OCI-LY3 (cell line): ENCODE measurements at regions not wholly inside any gene's neighbourhood (a gene's known extent, or its start where the extent isn't known, plus 50 kb on each side); places are given as distances from the start of the nearest gene placed in this dataset.

Experiments
- H2AFZ ChIP-seq: fragments of 200-600, 300-600 bp; shearing (Covaris generic); 2 replicates; pipeline ENCODE4 v1.6.0; 2014; ENCODE audit warnings: antibody characterized with exemption, low read depth, low read length
- H3K27ac ChIP-seq: fragments of 200-600, 300-600 bp; sonication (generic); 2 replicates; pipeline ENCODE4 v1.5.1; 2014; ENCODE audit warnings: mild to moderate bottlenecking, low read length, moderate library complexity, mixed read lengths
- H3K27me3 ChIP-seq: fragments of 200-600, 300-600 bp; sonication (generic); 2 replicates; pipeline ENCODE4 v1.6.1; 2014; ENCODE audit warnings: low read depth, low read length, mixed read lengths
- H3K36me3 ChIP-seq: fragments of 200-600, 300-600 bp; sonication (generic); replicated peaks from 2 replicates; pipeline ENCODE3; 2014; ENCODE audit warnings: low read depth, low read length, mixed read lengths
- H3K4me1 ChIP-seq: fragments of 300-600, 200-600 bp; sonication (generic); 2 replicates; pipeline ENCODE4 v1.6.1; 2014; ENCODE audit warnings: low read length, mixed read lengths
- H3K4me2 ChIP-seq: fragments of 200-600, 300-600 bp; sonication (generic); 2 replicates; pipeline ENCODE4 v1.6.1; 2014; ENCODE audit warnings: low read length, mixed read lengths
- H3K4me3 ChIP-seq: fragments of 300-600, 200-600 bp; sonication (generic); 2 replicates; pipeline ENCODE4 v1.5.1; 2014; ENCODE audit warnings: antibody characterized with exemption, mild to moderate bottlenecking, low read length, moderate library complexity
- H3K79me2 ChIP-seq: fragments of 300-600, 200-600 bp; shearing (Covaris generic); 2 replicates; pipeline ENCODE4 v1.6.1; 2014; ENCODE audit warnings: mild to moderate bottlenecking, low read length, mixed read lengths
- H3K9ac ChIP-seq: fragments of 300-600, 200-600 bp; shearing (Covaris generic); 2 replicates; pipeline ENCODE4 v1.6.0; 2014; ENCODE audit warnings: mild to moderate bottlenecking, low read length, moderate library complexity
- H3K9me3 ChIP-seq: fragments of 200-600, 300-600 bp; shearing (Covaris generic); 2 replicates; pipeline ENCODE4 v1.6.1; 2014; ENCODE audit warnings: low read length, mixed read lengths; ENCODE audit not compliant: insufficient read depth
- H4K20me1 ChIP-seq: fragments of 200-600, 300-600 bp; sonication (generic); 2 replicates; pipeline ENCODE4 v1.6.1; 2016; ENCODE audit warnings: low read length, mixed read lengths; ENCODE audit not compliant: insufficient read depth
- EZH2phosphoT487 ChIP-seq: fragments of 200-600 bp; shearing (Covaris generic); IDR thresholded peaks from 2 replicates; pipeline ENCODE4 v1.6.1; 2018; ENCODE audit warnings: antibody characterized with exemption, mixed run types, low read depth
- TF ChIP-seq, protein P1 (sequence below): fragments of 200-600, 300-600 bp; sonication (generic); IDR thresholded peaks from 2 replicates; pipeline ENCODE4 v1.5.1; 2014; ENCODE audit warnings: antibody characterized with exemption, low read length, low read depth

DNA sequence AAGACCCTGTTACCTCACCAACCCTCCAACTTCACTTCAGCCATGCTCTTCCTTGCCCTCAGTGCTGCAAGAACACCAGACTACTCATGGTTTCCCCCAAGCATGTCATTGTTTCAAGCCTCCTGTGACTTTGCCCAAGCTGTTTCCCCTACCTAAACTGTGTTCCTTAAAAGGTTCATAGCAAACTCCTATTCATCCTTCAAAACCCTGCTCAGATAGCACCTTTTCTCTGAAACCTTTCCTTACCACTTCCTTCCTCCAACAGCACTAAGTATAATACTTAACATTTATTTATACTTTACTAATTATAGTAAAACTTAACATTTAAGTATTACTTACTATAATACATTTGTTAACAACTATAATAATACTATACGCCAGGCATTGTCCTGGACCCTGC, 136.2 kb downstream of the CCT6B start:
- no peaks in the 10 kb centered on the region for H3K79me2 ChIP-seq
- no peak overlapping the region for H3K4me2 ChIP-seq
- H4K20me1 ChIP-seq: no peaks in the 10 kb centered on the region
- H3K27me3 ChIP-seq: peaks cover 36% of the 10 kb centered on the region
- H3K9ac ChIP-seq: no peak overlapping the region
- H3K4me1 ChIP-seq: no peaks in the 10 kb centered on the region
- H3K9me3 ChIP-seq: no peaks in the 10 kb centered on the region
- no peaks in the 10 kb centered on the region for H3K36me3 ChIP-seq
- TF ChIP-seq EZH2phosphoT487: no peak
- no peak overlapping the region for H3K4me3 ChIP-seq
- H3K27ac ChIP-seq: no peak overlapping the region
- no peak overlapping the region for H2AFZ ChIP-seq

DNA sequence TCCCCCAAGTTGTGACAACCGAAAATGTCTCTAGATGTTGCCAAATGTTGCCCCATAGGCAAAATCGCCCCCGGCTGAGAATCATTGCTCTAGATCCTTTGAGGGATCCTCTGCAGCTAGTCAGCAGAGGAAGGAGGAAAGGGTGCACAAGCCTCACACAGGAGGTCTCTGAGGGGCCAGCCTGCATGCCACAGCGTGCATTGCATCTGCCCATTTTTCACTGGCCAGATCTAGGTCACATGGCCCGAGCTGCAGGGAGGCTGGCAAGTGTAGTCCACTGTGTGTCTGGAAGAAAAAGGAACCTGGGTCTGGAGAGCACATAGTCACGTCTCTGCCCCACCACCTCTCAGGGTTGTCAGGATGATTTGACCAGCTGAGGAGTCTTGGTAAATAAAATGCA, 138.2 kb downstream of the CCT6B start:
- no peaks in the 10 kb centered on the region for H3K79me2 ChIP-seq
- H3K4me2 ChIP-seq: no peak overlapping the region
- TF ChIP-seq, protein P1, sequence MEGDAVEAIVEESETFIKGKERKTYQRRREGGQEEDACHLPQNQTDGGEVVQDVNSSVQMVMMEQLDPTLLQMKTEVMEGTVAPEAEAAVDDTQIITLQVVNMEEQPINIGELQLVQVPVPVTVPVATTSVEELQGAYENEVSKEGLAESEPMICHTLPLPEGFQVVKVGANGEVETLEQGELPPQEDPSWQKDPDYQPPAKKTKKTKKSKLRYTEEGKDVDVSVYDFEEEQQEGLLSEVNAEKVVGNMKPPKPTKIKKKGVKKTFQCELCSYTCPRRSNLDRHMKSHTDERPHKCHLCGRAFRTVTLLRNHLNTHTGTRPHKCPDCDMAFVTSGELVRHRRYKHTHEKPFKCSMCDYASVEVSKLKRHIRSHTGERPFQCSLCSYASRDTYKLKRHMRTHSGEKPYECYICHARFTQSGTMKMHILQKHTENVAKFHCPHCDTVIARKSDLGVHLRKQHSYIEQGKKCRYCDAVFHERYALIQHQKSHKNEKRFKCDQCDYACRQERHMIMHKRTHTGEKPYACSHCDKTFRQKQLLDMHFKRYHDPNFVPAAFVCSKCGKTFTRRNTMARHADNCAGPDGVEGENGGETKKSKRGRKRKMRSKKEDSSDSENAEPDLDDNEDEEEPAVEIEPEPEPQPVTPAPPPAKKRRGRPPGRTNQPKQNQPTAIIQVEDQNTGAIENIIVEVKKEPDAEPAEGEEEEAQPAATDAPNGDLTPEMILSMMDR: no peak
- no peak for TF ChIP-seq EZH2phosphoT487
- no peak overlapping the region for H3K4me3 ChIP-seq
- no peak overlapping the region for H3K27ac ChIP-seq
- no peak overlapping the region for H2AFZ ChIP-seq
- H4K20me1 ChIP-seq: no peaks in the 10 kb centered on the region
- no peaks in the 10 kb centered on the region for H3K4me1 ChIP-seq
- no peaks in the 10 kb centered on the region for H3K9me3 ChIP-seq
- H3K27me3 ChIP-seq: peaks cover 28% of the 10 kb centered on the region
- no peak overlapping the region for H3K9ac ChIP-seq
- H3K36me3 ChIP-seq: no peaks in the 10 kb centered on the region

DNA sequence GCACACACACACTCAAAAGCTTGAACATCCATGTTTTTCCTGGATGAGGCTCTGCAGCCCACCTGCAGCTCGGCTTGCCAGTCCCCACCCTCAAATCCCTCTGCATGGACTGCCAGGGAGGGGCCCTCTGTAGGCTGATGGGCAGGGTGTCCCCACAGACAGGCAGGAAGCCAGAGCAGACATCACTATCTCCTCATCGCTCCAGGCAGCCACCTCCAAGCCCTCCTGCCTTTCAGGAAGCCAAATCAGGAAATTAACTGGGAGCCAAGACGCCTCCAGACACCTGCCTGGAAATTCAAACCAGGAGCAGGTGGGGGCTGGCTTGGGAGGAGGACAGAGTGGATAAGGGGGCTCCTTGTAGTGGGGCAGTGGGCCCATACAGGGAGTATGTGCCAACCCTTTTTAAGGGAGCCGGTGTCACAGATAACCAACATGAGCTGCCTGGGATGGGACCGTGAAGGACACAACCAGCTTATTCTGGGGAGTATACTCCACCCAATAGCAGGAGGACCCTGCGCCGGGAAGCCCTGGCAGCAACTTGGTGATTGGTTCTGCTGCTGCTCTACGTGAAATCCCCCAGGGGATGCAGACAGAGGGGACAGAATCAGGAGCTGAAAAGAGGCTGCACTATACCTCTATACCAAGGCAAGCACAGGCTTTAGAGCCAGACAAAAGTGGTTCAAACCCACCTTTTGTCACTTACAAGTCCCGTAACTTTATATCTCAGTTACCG, 139.1 kb downstream of the CCT6B start:
- no peak overlapping the region for H3K4me3 ChIP-seq
- H3K9me3 ChIP-seq: no peaks in the 10 kb centered on the region
- H3K27me3 ChIP-seq: peaks cover 28% of the 10 kb centered on the region
- no peak overlapping the region for H3K27ac ChIP-seq
- no peaks in the 10 kb centered on the region for H4K20me1 ChIP-seq
- no peak overlapping the region for H2AFZ ChIP-seq
- no peaks in the 10 kb centered on the region for H3K4me1 ChIP-seq
- TF ChIP-seq, protein P1: no peak
- no peak for TF ChIP-seq EZH2phosphoT487
- H3K4me2 ChIP-seq: no peak overlapping the region
- no peaks in the 10 kb centered on the region for H3K36me3 ChIP-seq
- H3K79me2 ChIP-seq: no peaks in the 10 kb centered on the region
- H3K9ac ChIP-seq: no peak overlapping the region

DNA sequence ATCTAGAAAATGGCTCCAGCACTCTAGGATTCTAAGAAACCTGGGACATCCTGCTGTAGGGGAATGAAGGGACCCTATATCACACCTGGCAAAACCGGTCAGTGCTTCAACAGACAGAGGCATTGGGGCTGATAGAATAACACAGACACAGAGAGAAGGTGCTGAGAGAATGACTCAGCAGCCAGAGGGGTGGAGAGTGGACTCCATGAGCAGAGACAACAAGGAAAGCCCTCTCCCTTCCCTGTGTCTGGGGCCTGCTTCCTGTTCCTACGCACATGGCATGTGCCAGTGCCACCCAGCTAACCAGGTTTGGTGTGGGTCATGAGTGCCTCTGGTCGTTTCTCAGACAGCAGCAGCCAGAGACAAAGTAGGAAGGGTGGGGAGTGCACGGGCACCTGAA, 140.3 kb downstream of the CCT6B start:
- Histone ChIP-seq H3K4me2 (no peak overlapping the region), H3K9me3 (no peaks in the 10 kb centered on the region), H2AFZ (no peak overlapping the region), H3K9ac (no peak overlapping the region), H3K36me3 (no peaks in the 10 kb centered on the region), H3K4me1 (no peaks in the 10 kb centered on the region), H3K4me3 (no peak overlapping the region), H4K20me1 (no peaks in the 10 kb centered on the region), H3K27ac (no peak overlapping the region), H3K79me2 (no peaks in the 10 kb centered on the region), H3K27me3 (peaks cover 31% of the 10 kb centered on the region)
- TF ChIP-seq, protein P1: no peak
- TF ChIP-seq EZH2phosphoT487: no peak
